Vagina (tissue), 2 donors: ENCODE measurements at regions not wholly inside any gene's neighbourhood (a gene's known extent, or its start where the extent isn't known, plus 50 kb on each side); places are given as distances from the start of the nearest gene placed in this dataset.
"Not testable (repeated sequence)": the region's sequence is repeated elsewhere in the genome, so short reads cannot be mapped to it uniquely, and the experiment has no call there.

ENCODE experiments used
- CTCF ChIP-seq, 3 experiments: fragments of 450-650 bp in 2 of 3; fragments of 200-600 bp in 1 of 3; sonication (generic) in 1 of 3; IDR thresholded peaks; one replicate each; pipeline ENCODE4 v1.5.1; 2017 to 2019; ENCODE audit warnings: antibody characterized with exemption in 3 of 3, mild to moderate bottlenecking in 2 of 3, moderate library complexity in 2 of 3
- POLR2A ChIP-seq, 2 donors: fragments of 450-650 bp; IDR thresholded peaks; one replicate each; pipeline ENCODE4 v1.6.1; 2017; ENCODE audit warnings: antibody characterized with exemption in 2 of 2, mild to moderate bottlenecking in 2 of 2, moderate library complexity in 2 of 2
- POLR2AphosphoS5 ChIP-seq, 2 donors: sonication (generic); formaldehyde crosslinking; IDR thresholded peaks; one replicate each; pipeline ENCODE4 v1.9.0; 2017; ENCODE audit warnings: antibody characterized with exemption in 2 of 2, mild to moderate bottlenecking in 2 of 2, low read depth in 1 of 2; ENCODE audit not compliant: insufficient read depth in 1 of 2

GRCh38 chr7:73220357-73220756 lies 88.3 kb downstream of the NSUN5 start:
- TF ChIP-seq CTCF (IDR thresholded peaks at IDR 0.05); POLR2A (IDR thresholded peaks at IDR 0.05); POLR2AphosphoS5 (IDR thresholded peaks at IDR 0.05; ENCODE audit: insufficient read depth in 1 of 2, low read depth in 1 of 2): not testable (repeated sequence)
